Activated naive CD4-positive, alpha-beta T cell treated with anti-CD3 and anti-CD28 coated beads for 36 hours (primary cell): ENCODE measurements at regions not wholly inside any gene's neighbourhood (a gene's known extent, or its start where the extent isn't known, plus 50 kb on each side); places are given as distances from the start of the nearest gene placed in this dataset.

Source experiments
- CTCF ChIA-PET: fragments of 350-600 bp; sonication (Branson Sonifier 250); formaldehyde crosslinking; loops from one replicate; lab custom pipeline; 2021; ENCODE audit warnings: antibody characterized with exemption; lab: Charles Lee
- DNase-seq: peaks from one replicate; pipeline ENCODE4 v3.0.0-alpha.2; 2020
- H3K27ac Mint-ChIP-seq: one replicate; pipeline ENCODE4 v1.8.0; 2021; ENCODE audit warnings: mild to moderate bottlenecking, mixed read lengths
- H3K27me3 Mint-ChIP-seq: one replicate; pipeline ENCODE4 v1.8.0; 2021; ENCODE audit warnings: low read depth, mixed read lengths
- H3K36me3 Mint-ChIP-seq: one replicate; pipeline ENCODE4 v1.8.0; 2021; ENCODE audit warnings: low read depth, mixed read lengths
- H3K4me1 Mint-ChIP-seq: one replicate; pipeline ENCODE4 v1.8.0; 2021; ENCODE audit warnings: low read depth, mixed read lengths
- H3K4me3 Mint-ChIP-seq: one replicate; pipeline ENCODE4 v1.8.0; 2021; ENCODE audit warnings: mild to moderate bottlenecking, moderate library complexity, mixed read lengths
- H3K9me3 Mint-ChIP-seq: one replicate; pipeline ENCODE4 v1.8.0; 2021; ENCODE audit warnings: mixed read lengths
- intact Hi-C: fragments of 100-400 bp; cut with micrococcal nuclease; formaldehyde crosslinking; loops from one replicate; pipeline ENCODE4 v1.15.1; 2023

GRCh38 chr1:5722635-5723164, 269.5 kb downstream of the NPHP4 start:
- no peaks in the 10 kb centered on the region for H3K4me1 Mint-ChIP-seq
- no peak overlapping the region for H3K27ac Mint-ChIP-seq
- DNase-seq: no peak
- H3K4me3 Mint-ChIP-seq: no peak overlapping the region
- no peaks in the 10 kb centered on the region for H3K9me3 Mint-ChIP-seq
- intact Hi-C loops: no loop called here
- CTCF ChIA-PET: no interaction called here
- no peaks in the 10 kb centered on the region for H3K36me3 Mint-ChIP-seq
- peaks cover under 1% of the 10 kb centered on the region for H3K27me3 Mint-ChIP-seq

GRCh38 chr1:5721634-5722215, 270.5 kb downstream of the NPHP4 start:
- DNase-seq: no peak
- intact Hi-C loops: no loop called here
- H3K36me3 Mint-ChIP-seq: no peaks in the 10 kb centered on the region
- CTCF ChIA-PET: no interaction called here
- H3K4me3 Mint-ChIP-seq: no peak overlapping the region
- H3K4me1 Mint-ChIP-seq: no peaks in the 10 kb centered on the region
- peaks cover 3% of the 10 kb centered on the region for H3K27me3 Mint-ChIP-seq
- no peak overlapping the region for H3K27ac Mint-ChIP-seq
- H3K9me3 Mint-ChIP-seq: no peaks in the 10 kb centered on the region

DNA sequence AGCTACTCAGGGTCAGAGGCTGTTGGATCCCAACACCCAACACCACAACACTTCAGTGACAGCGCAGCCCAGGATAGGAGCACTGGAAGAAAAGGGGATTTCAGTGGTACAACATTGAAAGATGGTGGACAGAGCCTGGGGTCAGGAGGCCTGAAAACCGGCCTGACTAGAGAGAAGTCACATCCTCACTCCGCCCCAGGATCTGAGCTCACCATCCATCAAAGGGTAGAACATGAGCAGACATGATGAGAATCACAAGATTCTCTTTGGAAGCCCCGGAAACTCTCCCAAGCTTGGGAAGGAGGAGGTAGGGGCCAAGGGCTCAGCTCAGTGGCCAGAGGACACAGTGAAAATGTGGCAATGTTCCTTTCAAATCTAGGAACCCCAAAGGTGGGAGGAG, 271.3 kb downstream of the NPHP4 start:
- CTCF ChIA-PET: no interaction called here
- no peaks in the 10 kb centered on the region for H3K9me3 Mint-ChIP-seq

DNA sequence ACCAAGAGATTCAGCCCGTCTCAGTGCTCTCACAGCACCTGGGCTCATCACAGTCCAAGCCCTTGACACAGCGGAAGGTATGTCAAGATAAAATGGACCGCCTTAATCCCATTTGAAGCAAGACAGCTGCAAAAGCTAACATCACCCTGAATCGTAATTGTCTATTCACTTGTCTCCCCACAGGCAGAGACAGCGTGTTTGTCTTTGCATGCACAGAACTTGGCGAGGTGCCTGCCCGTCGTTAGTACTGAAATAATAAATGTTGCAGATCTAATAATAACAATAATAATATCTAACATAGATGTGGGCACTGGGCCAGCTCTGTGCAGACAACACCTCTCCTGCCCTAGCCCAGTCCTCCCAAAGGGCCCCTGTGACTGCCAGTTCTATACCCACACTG, 271.7 kb downstream of the NPHP4 start:
- Mint-ChIP-seq H3K9me3 (peaks cover 2% of the 10 kb centered on the region), H3K4me1 (no peaks in the 10 kb centered on the region), H3K4me3 (no peak overlapping the region), H3K36me3 (no peaks in the 10 kb centered on the region), H3K27ac (no peak overlapping the region), H3K27me3 (peaks cover 6% of the 10 kb centered on the region)
- no peak for DNase-seq
- CTCF ChIA-PET: interaction anchor here (0.6 kb wide), 1 partner anchor 351 kb away, joined by 3 read pairs; no protein-coding TSS in a partner anchor
- intact Hi-C loops: no loop called here

More for the DNA sequence above, 271.3 kb downstream of the NPHP4 start:
- Mint-ChIP-seq H3K36me3 (no peaks in the 10 kb centered on the region), H3K4me3 (no peak overlapping the region), H3K4me1 (no peaks in the 10 kb centered on the region), H3K27me3 (peaks cover 4% of the 10 kb centered on the region), H3K27ac (no peak overlapping the region)
- no peak for DNase-seq
- intact Hi-C loops: no loop called here

- H3K27ac Mint-ChIP-seq: no peak overlapping the region
- peaks cover 2% of the 10 kb centered on the region for H3K9me3 Mint-ChIP-seq
- no peak for DNase-seq
- CTCF ChIA-PET: interaction anchor here (0.6 kb wide), 1 partner anchor 350 kb away, joined by 3 read pairs; no protein-coding TSS in a partner anchor
- no peak overlapping the region for H3K4me3 Mint-ChIP-seq
- H3K4me1 Mint-ChIP-seq: no peaks in the 10 kb centered on the region
- H3K36me3 Mint-ChIP-seq: no peaks in the 10 kb centered on the region
- peaks cover 6% of the 10 kb centered on the region for H3K27me3 Mint-ChIP-seq
- intact Hi-C loops: no loop called here
These were observed 272.2 kb downstream of the NPHP4 start for GRCh38 chr1:5720045-5720444.

DNA sequence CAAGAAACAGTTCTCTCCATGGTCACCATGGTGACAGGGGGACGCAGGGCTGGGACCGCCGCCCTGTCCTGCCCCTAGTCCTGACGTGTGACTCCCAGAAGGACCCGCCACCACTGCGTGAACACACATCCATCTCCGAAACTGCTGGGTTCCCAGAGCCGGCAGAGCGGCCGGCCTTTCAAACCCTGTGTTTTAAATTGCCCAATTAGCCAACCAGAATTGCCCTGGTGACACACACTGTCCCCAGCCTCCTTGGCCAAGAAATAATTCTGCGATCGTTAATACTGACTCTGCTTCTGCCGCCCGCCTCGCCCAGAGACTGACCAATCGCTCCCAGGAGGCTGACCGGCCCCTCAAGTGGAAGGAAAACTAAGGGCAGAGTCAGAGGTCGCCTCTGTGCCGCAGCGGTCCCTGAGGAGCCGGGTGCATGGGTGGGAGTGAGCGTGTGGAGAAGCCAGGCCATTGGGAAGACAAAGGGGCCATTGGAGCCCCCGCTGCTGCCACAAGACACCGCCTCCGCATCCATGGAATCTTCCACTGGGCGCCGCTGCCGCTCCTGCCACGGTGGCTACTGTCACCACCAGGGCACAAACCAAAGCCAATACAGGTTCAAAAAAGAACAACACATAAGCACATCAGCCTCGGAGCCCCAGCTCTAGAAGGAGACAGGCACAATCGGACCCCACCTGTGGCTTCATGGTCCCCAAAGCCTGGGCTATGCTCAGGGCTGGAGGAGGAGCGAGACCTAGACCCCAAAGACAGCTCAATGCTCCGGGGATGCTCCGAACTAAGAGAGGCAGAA, 273.2 kb downstream of the NPHP4 start:
- CTCF ChIA-PET: no interaction called here
- peaks cover 2% of the 10 kb centered on the region for H3K9me3 Mint-ChIP-seq
- H3K4me1 Mint-ChIP-seq: no peaks in the 10 kb centered on the region
- no peak overlapping the region for H3K27ac Mint-ChIP-seq
- peaks cover 9% of the 10 kb centered on the region for H3K27me3 Mint-ChIP-seq
- no peaks in the 10 kb centered on the region for H3K36me3 Mint-ChIP-seq
- DNase-seq: no peak
- intact Hi-C loops: no loop called here
- H3K4me3 Mint-ChIP-seq: no peak overlapping the region

DNA sequence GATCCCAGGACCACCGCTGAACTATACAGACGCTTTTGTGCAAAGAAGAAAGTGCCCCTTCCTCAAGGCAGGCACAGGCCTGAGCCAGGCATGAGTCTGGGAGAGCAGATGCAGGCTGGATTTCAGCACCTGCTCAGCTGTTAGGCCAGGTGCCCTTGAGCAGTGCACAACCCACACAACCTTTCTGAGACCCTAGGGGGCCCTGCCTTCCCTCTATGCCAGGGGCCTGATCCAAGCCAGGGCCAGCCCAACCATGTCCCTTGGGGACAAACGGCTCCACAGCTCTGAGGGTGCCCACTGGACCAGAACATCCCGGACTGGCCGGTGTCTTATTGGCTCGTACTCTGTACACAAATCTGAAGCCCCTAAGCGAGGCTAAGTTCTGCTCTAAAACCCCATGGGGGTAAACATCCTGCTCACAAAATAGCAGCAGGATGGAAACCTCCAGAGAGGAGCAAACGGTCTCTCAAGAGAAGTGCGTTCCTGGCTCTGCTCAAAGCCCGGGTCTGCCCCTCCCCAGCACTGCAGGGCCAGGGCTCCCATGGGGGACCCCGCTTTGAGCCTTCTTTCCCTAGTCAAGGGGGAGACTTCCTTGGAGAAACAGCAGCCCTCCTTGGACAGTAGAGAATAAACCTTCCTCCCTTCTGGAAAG, 275.1 kb downstream of the NPHP4 start:
- intact Hi-C loops: no loop called here
- Mint-ChIP-seq H3K27ac (no peak overlapping the region), H3K27me3 (peaks cover 9% of the 10 kb centered on the region), H3K36me3 (no peaks in the 10 kb centered on the region), H3K4me3 (no peak overlapping the region), H3K9me3 (peaks cover 2% of the 10 kb centered on the region), H3K4me1 (no peaks in the 10 kb centered on the region)
- DNase-seq: no peak
- CTCF ChIA-PET: no interaction called here

- H3K27ac Mint-ChIP-seq: no peak overlapping the region
- CTCF ChIA-PET: no interaction called here
- no peak overlapping the region for H3K4me3 Mint-ChIP-seq
- no peaks in the 10 kb centered on the region for H3K36me3 Mint-ChIP-seq
- H3K9me3 Mint-ChIP-seq: peaks cover 2% of the 10 kb centered on the region
- intact Hi-C loops: no loop called here
- no peak for DNase-seq
- peaks cover 9% of the 10 kb centered on the region for H3K27me3 Mint-ChIP-seq
- H3K4me1 Mint-ChIP-seq: no peaks in the 10 kb centered on the region
These were observed 276.1 kb downstream of the NPHP4 start for GRCh38 chr1:5716126-5716525.

DNA sequence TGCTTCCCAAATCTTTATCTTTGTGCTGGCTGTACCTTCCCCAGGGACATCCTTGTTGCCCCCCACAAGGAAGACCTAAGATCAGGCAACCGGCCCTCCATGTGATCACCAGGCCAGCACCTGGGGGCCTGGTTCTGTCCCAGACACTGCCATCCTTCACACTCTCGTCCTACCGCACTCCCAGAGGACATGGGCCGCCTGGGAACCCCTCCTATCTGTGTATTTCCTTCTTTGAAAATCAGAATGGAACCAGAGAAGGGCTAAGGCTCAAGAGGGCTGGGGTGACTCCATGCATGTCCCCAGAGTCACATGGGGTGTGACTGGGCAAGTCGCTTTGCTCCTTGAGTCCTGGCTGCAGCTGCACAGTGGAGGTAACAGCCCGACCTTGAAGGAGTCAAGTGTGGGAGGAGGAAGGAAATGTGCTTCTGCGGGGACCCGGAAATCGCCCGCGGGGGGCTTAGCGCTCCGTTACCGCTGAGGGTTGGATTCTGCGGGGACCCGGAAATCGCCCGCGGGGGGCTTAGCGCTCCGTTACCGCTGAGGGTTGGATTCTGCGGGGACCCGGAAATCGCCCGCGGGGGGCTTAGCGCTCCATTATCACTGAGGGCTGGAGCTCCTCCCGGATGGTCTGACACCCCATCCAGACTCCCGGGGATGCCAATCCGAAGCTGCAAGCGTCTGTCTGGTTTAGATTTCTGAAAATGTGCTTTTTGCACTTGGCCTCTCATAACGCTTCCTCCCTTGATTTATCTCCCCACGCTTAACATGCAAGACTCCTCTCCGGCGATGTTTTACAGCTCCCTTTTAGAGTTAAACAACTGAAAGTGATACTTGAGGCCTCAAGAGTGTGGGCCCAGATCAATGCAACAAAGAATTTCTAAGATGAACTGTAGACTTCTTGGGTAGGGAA, 278.9 kb downstream of the NPHP4 start:
- CTCF ChIA-PET: no interaction called here
- H3K27me3 Mint-ChIP-seq: peaks cover 9% of the 10 kb centered on the region
- H3K27ac Mint-ChIP-seq: no peak overlapping the region
- no peak overlapping the region for H3K4me3 Mint-ChIP-seq
- no peak for DNase-seq
- no peaks in the 10 kb centered on the region for H3K4me1 Mint-ChIP-seq
- H3K36me3 Mint-ChIP-seq: no peaks in the 10 kb centered on the region
- H3K9me3 Mint-ChIP-seq: peaks cover 2% of the 10 kb centered on the region
- intact Hi-C loops: no loop called here

DNA sequence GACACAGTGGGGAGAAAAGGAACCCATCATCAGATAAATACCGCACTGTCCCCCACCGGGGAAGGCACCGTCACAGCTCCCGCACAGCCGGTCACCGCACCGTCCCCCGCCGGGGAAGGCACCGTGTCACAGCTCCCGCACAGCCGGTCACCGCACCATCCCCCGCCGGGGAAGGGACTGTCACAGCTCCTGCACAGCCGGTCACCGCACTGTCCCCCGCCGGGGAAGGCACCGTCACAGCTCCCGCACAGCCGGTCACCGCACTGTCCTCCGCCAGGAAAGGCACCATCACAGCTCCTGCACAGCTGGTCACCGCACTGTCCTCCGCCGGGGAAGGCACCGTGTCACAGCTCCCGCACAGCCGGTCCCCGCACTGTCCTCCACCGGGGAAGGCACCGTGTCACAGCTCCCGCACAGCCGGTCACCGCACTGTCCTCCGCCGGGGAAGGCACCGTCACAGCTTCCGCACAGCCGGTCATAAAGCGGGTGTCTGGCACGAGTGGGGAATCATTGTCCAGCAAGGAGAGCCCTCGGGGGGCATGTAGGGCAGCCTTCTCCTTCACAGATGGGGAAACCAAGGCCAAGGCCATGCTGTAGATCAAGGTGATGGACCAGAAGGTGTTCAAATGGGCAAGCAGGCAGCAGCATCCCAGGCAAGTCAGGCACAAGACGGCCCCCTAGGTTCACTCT, 280.1 kb downstream of the NPHP4 start:
- H3K36me3 Mint-ChIP-seq: no peaks in the 10 kb centered on the region
- CTCF ChIA-PET: no interaction called here
- no peak overlapping the region for H3K4me3 Mint-ChIP-seq
- DNase-seq: no peak
- H3K27ac Mint-ChIP-seq: no peak overlapping the region
- H3K9me3 Mint-ChIP-seq: peaks cover 2% of the 10 kb centered on the region
- intact Hi-C loops: no loop called here
- peaks cover 8% of the 10 kb centered on the region for H3K27me3 Mint-ChIP-seq
- H3K4me1 Mint-ChIP-seq: no peaks in the 10 kb centered on the region

- no peaks in the 10 kb centered on the region for H3K4me1 Mint-ChIP-seq
- no peak overlapping the region for H3K27ac Mint-ChIP-seq
- no peak overlapping the region for H3K4me3 Mint-ChIP-seq
- peaks cover 2% of the 10 kb centered on the region for H3K9me3 Mint-ChIP-seq
- H3K27me3 Mint-ChIP-seq: peaks cover 8% of the 10 kb centered on the region
- H3K36me3 Mint-ChIP-seq: no peaks in the 10 kb centered on the region
- intact Hi-C loops: no loop called here
- no peak for DNase-seq
- CTCF ChIA-PET: no interaction called here
These were observed 281.1 kb downstream of the NPHP4 start for GRCh38 chr1:5711079-5711478.
